Activated CD4-positive, alpha-beta T cell treated with anti-CD3 and anti-CD28 coated beads for 48 hours (primary cell): ENCODE measurements at regions not wholly inside any gene's neighbourhood (a gene's known extent, or its start where the extent isn't known, plus 50 kb on each side); places are given as distances from the start of the nearest gene placed in this dataset.

Source experiments
- DNase-seq: peaks from one replicate; pipeline ENCODE4 v3.0.0-alpha.2; 2020

DNA sequence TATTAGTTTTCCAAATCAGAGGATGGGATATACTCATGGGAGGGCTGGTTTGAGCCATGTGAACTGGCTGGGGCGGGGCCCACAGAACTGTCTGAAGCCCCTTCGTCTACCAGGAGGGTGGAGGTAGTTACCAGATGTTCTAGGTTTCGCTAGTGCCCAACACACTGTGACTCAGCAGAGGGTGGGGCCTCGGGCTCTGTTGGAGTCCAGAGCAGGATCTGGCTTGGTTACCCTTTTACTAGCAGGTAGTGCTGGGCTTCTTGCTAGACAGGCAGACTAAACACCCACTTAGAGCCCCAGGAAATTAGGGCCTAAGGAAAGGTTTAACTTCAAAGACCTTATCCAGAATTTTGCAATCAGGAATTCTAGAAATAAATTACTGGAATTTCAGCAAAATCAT, 56.2 kb upstream of the CHRDL1 start:
- no peak for DNase-seq

DNA sequence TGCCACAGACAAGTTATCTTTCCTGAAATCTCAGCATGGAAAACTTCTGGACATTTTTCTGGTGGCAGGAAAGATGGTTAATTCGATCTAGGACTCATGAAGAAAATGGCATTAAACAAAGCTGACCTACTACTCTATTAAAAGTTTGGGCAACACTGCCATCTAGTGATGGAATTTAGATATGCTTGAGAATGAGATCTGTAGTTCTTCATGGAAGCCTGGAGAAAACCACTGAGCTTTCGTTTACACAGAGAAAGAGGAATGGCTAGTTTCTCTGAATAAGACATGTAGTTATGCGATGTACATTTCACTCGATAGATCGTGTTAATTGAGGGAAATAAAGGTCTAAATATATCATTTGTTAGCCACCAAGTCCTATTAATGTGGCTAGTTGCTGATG, 51.7 kb upstream of the CHRDL1 start:
- DNase-seq: no peak

- no peak for DNase-seq
These were observed 50.5 kb upstream of the CHRDL1 start for GRCh38 chrX:110846071-110846470.
